GM21528 (cell line): ENCODE measurements at regions not wholly inside any gene's neighbourhood (a gene's known extent, or its start where the extent isn't known, plus 50 kb on each side); places are given as distances from the start of the nearest gene placed in this dataset.
"Not testable (repeated sequence)": the region's sequence is repeated elsewhere in the genome, so short reads cannot be mapped to it uniquely, and the experiment has no call there.

ENCODE experiments used
- ATAC-seq: cut with Tn5 transposase; IDR thresholded peaks from one replicate; pipeline ENCODE4 v1.9.1; 2021; ENCODE audit warnings: mild to moderate bottlenecking, moderate library complexity; ENCODE audit not compliant: unreplicated experiment, low FRiP score

DNA sequence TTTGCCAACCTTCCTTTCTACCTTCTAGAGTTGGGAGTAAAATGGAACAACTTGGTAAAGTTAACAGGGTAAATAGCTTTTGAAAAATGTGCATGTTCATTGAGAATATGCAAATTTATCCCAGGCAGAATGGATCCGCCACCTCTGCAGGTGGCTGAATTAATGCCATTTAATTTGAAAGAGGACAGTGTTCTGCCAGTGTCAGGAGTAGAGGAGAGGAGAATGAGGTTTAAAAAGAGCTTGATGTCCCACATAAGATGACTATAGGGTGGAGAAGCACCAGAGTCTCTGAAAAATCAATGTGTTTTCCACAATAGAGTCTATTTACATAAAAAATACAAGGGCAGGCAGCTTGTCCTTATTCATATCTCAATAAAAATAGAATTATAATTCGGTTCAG, 1804.3 kb upstream of the PCDH10 start:
- ATAC-seq, result no peak

DNA sequence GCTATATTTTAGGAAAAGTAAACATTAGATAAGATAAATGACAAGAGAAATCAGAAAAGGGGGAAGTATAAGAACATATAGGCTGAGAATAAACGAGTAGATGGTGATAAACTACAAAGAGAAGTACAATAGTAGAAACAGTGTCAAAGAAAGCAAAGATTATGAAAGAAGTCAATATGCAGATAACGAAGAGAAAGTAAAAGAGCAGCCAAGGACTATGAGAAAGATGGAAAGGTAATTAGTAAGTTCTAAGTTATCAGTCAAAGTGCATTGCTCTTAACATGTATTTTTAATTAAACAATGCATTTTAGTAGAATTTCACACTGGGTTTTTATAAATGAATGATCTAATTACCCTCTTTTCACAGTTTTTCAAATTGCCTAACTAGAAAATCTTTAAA, 1801.3 kb upstream of the PCDH10 start:
- no peak for ATAC-seq

DNA sequence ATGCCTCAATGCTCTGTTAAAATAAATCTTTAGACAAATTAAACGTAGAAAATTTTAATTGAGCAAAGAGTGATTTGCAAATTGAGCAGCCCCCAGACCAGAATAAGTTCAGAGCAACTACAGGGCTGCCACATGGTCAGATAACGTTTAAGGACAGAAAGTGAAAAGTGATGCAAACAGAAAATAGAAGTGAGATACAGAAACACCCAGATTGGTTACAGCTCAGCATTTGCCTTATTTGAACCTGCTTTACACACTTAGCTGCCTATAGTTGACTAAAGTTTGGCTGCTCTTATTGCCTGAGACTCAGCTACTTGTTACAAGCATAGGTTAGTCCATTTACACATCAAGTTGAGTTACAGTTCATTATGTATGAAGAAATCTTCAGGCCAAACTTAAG, 1800.8 kb upstream of the PCDH10 start:
- no peak for ATAC-seq

DNA sequence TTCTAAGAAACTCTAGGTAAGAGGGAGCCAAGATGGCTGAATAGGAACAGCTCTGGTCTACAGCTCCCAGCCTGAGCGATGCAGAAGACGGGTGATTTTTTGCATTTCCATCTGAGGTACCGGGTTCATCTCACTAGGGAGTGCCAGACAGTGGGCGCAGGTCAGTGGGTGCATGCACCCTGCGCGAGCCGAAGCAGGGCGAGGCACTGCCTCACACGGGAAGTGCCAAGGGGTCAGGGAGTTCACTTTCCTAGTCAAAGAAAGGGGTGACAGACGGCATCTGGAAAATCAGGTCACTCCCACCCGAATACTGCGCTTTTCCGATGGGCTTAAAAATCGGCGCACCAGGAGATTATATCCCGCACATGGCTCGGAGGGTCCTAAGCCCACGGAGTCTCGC, 1796.7 kb upstream of the PCDH10 start:
- ATAC-seq, result not testable (repeated sequence)

DNA sequence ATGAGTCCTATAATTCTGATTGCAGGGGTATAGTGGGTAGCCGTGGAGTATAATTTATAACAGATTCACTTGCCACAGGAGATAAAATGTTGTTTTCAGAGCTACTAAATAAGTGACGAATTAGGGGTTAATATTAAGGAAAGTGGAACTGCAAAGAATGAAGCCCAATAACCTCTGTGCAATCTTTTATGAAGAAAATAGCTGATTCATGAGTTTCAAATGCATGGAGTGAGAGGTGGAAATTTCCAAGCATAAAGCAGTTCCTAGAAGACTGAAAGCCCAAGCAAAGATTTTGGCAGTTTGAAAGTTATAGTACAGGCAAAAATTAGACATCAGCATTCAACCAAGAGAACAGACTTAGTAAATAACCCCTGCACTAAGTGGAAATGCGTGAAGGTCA, 1782.4 kb upstream of the PCDH10 start:
- no peak for ATAC-seq

DNA sequence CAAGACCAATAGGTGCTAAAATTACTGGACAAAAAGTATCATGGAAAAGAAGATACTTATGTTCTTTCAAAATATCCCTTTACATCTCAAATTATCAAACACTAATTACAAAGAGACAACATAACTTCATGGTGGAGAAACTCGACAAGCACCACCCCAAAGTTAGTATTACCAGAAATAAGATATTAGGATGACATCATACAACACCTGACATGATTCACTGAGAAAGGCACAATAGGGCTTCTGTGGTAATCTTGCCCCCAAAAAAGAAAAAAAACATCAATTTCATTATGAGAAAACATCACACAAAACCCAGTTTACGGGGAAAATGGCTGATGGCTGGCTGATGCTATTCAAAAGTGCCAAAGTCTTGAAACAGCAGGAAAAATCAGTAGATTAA, 1781.7 kb upstream of the PCDH10 start:
- no peak for ATAC-seq

DNA sequence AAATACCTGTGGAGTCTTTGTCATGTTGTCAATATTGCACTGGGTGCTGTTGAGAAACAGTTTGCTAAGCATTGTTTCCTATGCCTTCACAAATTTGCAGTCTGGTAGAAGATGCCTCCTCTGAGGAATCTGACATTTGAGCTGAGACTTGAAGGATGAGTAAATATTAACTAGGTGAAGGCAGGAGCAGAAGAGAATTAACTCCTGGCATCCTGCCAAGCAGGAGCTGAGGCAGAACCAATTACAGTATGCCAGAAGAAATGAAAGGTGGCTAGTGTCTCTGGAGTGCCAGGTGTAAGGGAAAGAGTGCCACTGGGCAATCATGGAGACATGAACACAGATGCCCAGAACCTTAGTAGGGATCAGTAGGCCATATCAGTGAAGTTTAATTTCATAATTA, 1778.2 kb upstream of the PCDH10 start:
- no peak for ATAC-seq

DNA sequence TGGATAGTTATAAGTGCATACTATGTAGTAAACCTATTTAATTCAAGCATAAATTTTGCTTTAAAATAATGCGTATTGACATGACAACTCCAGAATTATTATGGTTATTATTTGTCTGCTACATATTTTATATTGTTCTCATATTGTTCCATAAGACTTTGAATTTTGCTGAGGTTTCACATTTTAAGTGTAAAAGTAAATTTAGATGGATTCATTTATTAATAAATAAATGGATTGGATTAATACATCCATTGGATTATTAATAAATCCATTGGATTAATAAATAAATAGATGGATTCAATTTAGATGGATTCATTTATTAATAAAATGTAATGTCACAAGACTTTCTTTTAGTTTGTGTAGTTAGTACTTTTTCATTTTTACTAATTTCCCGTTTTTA, 1768.0 kb upstream of the PCDH10 start:
- ATAC-seq, result no peak

DNA sequence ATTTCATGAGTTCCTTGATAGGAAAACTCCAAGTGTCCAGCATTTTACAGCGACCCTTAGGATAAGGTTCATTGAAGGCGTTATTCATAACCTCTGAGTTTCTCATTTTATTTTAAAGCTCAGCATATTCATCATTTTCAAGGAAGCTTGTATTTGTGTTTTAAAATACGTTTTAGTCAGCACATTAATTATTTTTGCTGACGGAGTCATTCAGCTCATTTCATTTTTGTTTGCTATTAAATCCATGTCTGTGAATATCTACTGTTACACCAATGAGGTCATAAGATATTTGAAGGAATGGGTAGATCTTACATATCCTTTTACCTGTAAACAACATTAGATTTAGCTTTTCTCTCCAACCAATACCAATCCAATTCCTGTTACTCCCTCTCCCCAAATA, 1766.3 kb upstream of the PCDH10 start:
- ATAC-seq, result no peak

DNA sequence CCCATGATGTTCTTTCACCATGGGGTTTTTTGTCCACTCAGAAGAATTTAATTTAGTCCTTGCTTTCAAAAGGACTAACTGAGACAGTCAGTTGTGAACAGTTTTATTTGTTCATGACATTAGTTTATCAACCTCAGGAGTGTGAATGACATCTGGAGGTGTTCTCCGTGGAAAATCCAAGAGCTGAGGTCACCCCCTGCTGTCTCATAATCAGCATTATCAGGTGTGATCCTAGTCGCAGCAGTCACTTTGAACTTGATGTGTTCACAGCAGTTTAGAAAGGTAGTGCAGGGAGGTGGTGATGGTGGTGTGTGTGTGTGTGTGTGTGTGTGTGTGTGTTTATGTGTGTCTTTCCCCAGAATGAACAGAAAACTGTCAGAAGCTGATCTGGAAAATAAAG, 1760.8 kb upstream of the PCDH10 start:
- ATAC-seq, result no peak

DNA sequence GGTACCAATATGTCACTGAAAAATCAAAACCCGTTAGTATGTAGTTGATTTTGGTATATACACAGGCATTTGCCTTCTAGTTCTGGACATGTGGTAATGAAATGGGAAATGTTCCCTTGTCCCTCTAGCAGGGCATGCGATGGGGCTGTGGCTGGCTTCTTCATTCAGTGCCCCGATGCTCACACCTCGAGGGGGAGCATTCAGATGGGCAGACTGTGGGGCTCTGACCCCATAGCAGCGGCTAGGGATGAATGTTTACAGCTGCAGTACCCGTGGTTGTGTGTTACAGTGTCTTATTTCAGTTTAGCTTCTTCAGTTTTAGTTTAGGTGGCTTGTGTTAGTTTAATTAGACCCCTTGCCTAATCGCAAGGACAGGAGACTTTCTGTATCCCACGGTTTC, 1741.0 kb upstream of the PCDH10 start:
- no peak for ATAC-seq

DNA sequence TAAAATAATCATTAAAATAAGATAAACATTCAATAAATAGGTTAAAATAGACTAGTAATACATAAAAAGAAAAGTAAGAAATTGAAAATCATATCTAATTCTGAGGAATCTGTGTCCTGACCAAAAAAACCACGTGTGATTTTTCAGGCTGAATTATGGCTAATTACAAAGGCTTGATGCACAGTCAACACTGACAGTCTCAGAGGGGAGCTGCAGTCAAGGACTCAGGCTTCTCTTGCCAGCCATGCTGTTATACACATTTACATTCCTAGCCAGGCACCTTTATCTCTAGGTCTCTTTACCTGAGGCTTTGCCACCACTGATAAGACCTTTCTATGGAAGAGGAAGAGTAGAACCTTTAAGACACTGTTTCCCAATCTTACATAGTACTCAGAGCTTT, 1737.7 kb upstream of the PCDH10 start:
- no peak for ATAC-seq

DNA sequence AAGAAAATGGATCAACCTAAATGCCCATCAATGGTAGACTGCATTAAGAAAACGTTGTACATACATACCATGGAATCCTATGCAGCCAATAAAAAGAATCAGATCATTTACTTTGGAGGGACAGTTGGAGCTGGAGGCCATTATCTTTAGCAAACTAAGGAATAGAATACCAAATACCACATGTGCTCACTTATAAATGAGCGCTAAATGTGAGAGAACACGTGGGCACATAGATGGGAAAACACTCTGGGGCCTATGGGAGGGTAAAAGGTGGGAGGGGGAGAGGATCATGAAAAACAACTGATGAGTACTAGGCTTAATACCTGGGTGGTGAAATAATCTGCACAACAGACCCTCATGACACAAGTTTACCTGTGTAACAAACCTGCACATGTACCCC, 1729.9 kb upstream of the PCDH10 start:
- ATAC-seq, result no peak

DNA sequence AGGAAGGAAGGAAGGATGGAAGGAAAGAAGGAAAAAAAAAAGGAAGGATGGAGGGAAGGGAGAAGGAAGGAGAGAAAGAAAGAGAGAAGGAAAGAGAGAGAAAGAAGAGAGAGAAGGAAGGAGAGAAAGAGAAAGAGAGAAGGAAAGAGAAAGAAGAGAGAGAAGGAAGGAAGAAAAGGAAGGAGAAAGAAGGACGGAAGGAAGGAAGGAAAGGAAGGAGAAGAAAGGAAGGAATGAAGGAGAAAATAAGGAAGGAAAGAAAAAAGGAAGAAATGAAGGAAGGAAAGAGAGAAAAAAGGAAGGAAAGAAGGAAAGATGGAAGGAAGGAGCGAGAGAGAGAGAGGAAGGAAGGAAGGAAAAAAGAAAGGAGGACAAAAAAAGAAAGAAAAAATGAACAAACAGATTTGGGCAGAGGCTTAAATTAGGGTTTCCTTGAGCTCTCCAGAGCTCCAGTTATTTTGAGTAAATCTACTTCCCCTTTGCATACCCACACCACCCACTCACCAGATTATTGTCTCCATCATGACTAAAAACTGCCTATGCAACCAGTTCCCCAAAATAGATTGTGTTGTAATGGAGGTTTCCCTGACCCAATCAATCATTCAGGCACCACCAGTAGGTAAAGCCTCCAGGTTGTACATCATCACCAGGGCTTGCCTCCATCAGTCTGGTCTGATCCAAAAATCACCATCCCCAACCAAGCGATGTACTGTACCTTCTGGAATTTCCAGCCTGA, 1722.9 kb upstream of the PCDH10 start:
- ATAC-seq, result no peak

DNA sequence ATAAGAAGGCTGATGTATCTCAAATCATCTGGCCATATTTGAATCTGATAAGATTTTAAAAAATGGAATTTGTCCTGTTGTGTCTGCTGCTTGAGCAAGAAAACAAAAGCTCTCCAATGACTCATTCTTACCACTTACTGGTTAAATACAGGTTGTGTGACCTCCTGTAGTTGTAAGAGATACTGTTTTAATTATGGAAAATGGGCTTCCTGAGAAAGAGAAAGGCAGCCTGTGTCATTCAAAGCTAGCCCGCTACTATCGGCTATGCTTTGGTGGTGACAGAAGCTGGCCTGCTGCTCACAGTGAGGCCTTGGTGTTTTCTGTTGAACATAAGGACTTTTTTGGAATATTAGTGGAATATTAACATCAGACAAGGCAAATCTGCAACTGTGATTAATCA, 1722.1 kb upstream of the PCDH10 start:
- no peak for ATAC-seq

DNA sequence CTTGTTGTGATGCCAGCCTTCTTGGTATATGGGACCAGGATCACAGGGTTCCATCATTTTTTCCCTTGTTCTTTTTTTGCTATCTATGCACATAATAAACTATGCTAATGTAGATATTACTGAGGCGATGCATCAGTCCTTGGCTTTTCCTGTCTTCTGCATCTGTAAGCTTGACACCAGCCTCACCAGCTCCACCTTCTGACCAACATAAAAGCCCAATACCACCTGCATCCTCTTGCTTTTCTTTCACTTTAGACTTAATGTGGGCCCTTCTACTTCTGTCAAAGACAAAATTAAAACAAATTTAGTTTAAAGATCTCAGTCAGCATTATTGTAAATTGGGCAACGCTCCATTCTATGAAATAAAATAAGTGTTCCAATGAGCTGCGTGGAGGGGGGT, 1718.8 kb upstream of the PCDH10 start:
- no peak for ATAC-seq

DNA sequence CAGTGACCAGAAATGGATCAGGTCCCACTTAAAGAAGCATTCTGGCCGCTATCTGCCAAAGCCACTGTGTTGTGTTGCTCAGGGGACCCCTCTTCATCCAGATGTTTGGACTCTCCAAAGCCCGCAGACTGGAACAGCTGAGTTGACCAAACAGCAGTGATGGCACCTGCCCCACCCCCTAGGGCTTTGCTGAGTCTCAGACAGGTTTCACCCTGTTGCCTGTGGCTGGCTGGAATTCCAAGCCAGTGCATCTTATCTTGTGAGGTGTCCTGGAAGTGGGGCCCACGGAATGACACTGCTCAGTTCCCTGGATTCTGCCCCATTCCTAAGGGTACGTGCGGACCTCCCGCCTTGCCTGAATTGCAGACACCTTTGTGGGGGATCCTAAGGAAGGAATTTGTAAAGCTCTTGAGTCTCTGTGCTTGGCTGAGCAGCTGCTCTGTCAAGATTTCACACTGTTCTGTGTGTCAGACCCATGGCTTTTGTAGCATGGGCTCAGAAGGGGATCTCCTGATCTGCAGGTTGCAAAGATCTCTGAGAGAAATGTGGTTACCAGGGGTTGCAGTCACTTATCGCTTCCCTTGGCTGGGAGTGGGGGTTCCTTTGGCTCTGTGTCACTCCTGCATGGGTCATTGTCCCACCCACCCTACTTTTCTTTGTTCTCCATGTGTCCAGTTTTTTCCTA, 1707.9 kb upstream of the PCDH10 start:
- no peak for ATAC-seq

DNA sequence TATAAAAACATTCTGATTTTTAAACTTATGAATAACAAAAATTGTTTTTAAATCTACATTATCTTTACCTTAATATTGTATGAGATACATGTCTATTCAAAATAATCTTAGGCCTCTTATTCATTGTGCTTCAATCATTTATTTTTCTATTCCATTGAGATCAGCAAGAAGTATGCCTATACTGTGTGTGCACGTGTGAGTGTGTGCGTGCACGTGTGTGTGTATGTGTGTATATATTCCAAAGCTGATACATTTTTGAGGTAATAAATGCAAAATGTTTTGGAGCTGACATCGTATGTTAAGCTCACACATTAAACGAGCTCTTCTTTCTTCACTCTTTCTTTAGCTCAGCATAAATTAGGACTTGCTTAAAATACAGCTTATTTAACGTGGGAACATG, 1701.2 kb upstream of the PCDH10 start:
- no peak for ATAC-seq

DNA sequence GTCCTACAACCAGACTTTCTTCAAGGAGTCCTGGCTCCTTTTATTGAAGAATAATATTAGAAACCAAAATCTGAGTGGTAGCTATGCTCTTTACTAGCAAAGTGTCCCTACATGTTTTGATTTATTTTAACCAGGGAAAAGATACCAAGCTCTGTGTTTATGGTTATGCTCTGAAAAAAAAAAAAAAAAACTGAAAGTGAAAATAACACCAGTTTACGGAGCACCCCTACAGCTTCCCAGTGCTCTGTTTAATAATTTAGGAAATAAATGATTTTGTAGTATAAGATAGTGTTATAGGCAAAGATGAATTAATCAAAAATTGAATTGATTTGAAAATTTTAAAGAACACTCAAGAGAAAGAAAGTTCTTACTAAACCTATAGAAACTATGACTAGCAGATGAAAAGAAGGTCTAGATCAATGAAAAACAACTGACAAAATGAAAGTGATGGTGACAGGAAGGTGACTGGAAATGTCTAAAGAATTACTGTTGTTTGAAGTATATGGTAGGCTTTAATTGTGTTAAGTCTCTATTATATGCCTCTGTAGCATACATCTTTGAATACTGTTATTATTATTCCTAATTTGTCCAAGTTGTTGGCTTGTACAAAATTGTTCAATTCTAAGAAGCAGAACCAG, 1698.4 kb upstream of the PCDH10 start:
- ATAC-seq, result no peak

DNA sequence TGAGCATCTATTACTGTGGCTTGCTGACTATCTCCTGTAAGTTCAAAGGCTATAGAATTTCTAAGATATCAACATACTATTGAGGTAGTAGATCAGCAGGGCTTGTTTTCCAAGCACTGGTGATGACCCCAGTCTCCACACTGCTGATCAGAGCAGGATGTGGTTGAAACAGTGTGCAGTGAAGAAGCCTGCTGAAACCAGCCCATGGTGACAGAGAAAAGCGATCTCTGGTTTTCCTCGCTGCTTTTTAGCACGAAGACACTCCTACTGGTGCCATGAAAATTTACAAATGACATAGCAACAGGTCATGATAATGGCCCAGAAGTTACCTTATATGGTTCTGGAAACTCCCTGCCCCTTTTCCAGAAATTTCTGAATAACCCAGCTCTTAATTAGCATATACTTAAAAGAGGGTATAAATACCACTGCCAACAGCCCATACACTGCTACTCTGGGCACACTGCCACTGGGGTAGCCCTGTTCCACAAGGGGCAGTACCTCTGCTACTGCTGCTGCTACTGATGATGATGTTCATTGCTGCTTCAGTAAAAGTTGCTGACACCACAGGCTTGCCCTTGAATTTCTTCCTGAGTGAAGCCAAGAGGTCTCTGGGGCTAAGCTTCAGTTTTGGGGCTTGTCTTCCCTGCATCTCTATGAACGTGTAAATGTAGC, 1689.5 kb upstream of the PCDH10 start:
- no peak for ATAC-seq

DNA sequence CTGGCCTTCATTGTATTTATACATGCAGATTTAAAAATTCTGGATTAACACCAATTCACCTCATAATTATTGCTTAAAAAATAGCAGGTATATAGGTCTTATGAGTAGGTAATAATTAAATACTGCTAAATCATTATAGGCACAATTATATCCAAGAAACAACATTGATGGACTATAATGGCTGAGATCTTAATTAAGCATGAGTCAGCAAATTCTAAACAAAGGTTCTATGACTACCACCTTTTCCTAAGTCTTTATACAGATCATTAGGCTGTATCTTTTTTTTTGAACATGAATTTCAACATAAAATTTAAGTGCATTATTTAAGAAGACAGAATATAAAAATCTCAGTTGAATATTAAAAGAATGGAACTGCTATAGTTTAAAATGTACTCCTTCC, 1678.7 kb upstream of the PCDH10 start:
- no peak for ATAC-seq
